Keratinocyte (primary cell): ENCODE measurements at regions not wholly inside any gene's neighbourhood (a gene's known extent, or its start where the extent isn't known, plus 50 kb on each side); places are given as distances from the start of the nearest gene placed in this dataset.

Experiments
- DNase-seq: peaks from one replicate; pipeline ENCODE4 v3.0.0-alpha.2; 2011; ENCODE audit warnings: low read depth, missing footprints, low spot score
- FAIRE-seq: peaks from 2 replicates; lab custom pipeline; 2011; peaks lifted over from hg19 to GRCh38; lab: Jason Lieb, UNC
- H2AFZ ChIP-seq: 2 replicates; pipeline ENCODE4 v1.6.0; 2012; ENCODE audit warnings: low read length, control low read depth, inconsistent platforms; ENCODE audit not compliant: control insufficient read depth
- H3K27ac ChIP-seq: 2 replicates; pipeline ENCODE4 v1.5.1; 2011; ENCODE audit warnings: low read length; ENCODE audit not compliant: control insufficient read depth, insufficient read depth
- H3K27me3 ChIP-seq: 3 replicates; pipeline ENCODE4 v1.6.0; 2011; ENCODE audit warnings: low read length; ENCODE audit not compliant: control insufficient read depth, insufficient read depth; ENCODE audit errors: extremely low read depth
- H3K36me3 ChIP-seq, 2 experiments: 2 replicates in 1 of 2; 3 replicates in 1 of 2; pipeline ENCODE4 v1.5.1; 2011; ENCODE audit warnings: low read length in 2 of 2, mild to moderate bottlenecking in 1 of 2; ENCODE audit not compliant: control insufficient read depth in 2 of 2, insufficient read depth in 2 of 2; ENCODE audit errors: extremely low read depth in 1 of 2
- H3K4me1 ChIP-seq: 3 replicates; pipeline ENCODE4 v1.5.1; 2011; ENCODE audit warnings: low read length; ENCODE audit not compliant: control insufficient read depth, insufficient read depth; ENCODE audit errors: extremely low read depth
- H3K4me2 ChIP-seq: 3 replicates; pipeline ENCODE4 v1.6.0; 2011; ENCODE audit warnings: low read depth, low read length; ENCODE audit not compliant: control insufficient read depth, insufficient read depth; ENCODE audit errors: extremely low read depth
- H3K4me3 ChIP-seq, 3 experiments: fragments of 200-600 bp in 1 of 3; sonication (generic) in 1 of 3; 2 replicates in 2 of 3; 3 replicates in 1 of 3; pipeline ENCODE4 v1.5.1; 2011 to 2016; ENCODE audit warnings: low read length in 3 of 3, mild to moderate bottlenecking in 3 of 3, control low read depth in 2 of 3, inconsistent platforms in 1 of 3, low read depth in 1 of 3, mixed read lengths in 1 of 3, mixed run types in 1 of 3, moderate library complexity in 1 of 3; ENCODE audit not compliant: control insufficient read depth in 2 of 3, insufficient read depth in 2 of 3; ENCODE audit errors: extremely low read depth in 1 of 3
- H3K79me2 ChIP-seq: 2 replicates; pipeline ENCODE4 v1.6.0; 2012; ENCODE audit warnings: low read length; ENCODE audit not compliant: control insufficient read depth, insufficient read depth
- H3K9ac ChIP-seq: 3 replicates; pipeline ENCODE4 v1.6.0; 2011; ENCODE audit warnings: low read length; ENCODE audit not compliant: control insufficient read depth, insufficient read depth; ENCODE audit errors: extremely low read depth
- H3K9me1 ChIP-seq: 3 replicates; pipeline ENCODE4 v1.6.0; 2011; ENCODE audit warnings: low read length; ENCODE audit not compliant: control insufficient read depth, insufficient read depth; ENCODE audit errors: extremely low read depth
- H3K9me3 ChIP-seq: 2 replicates; pipeline ENCODE4 v1.5.1; 2012; ENCODE audit warnings: low read depth, low read length; ENCODE audit not compliant: control insufficient read depth
- H4K20me1 ChIP-seq: 3 replicates; pipeline ENCODE4 v1.6.0; 2011; ENCODE audit warnings: low read length; ENCODE audit not compliant: control insufficient read depth, insufficient read depth; ENCODE audit errors: extremely low read depth
- EZH2 ChIP-seq: IDR thresholded peaks from one replicate; pipeline ENCODE4 v1.6.1; 2012; ENCODE audit warnings: inconsistent platforms, mild to moderate bottlenecking, low read length, moderate library complexity
- dilution Hi-C: fragments of 300-500 bp; cut with MboI; formaldehyde crosslinking; loops from one replicate; pipeline ENCODE4 v1.7.0; 2020; ENCODE audit warnings: low sequenced_read_pairs; ENCODE audit not compliant: extremely low pct_ligation_motif_present
- TF ChIP-seq, protein P1 (sequence below), 3 experiments: IDR thresholded peaks in 1 of 3; conservative IDR thresholded peaks in 1 of 3; optimal IDR thresholded peaks in 1 of 3; 2 replicates in 2 of 3; 3 replicates in 1 of 3; pipeline versions ENCODE3 to v1.5.1; 2011; ENCODE audit warnings: low read length in 3 of 3, mild to moderate bottlenecking in 3 of 3, moderate library complexity in 2 of 3, control low read depth in 1 of 3, inconsistent platforms in 1 of 3; ENCODE audit not compliant: insufficient read depth in 2 of 3; ENCODE audit errors: extremely low read depth in 1 of 3

DNA sequence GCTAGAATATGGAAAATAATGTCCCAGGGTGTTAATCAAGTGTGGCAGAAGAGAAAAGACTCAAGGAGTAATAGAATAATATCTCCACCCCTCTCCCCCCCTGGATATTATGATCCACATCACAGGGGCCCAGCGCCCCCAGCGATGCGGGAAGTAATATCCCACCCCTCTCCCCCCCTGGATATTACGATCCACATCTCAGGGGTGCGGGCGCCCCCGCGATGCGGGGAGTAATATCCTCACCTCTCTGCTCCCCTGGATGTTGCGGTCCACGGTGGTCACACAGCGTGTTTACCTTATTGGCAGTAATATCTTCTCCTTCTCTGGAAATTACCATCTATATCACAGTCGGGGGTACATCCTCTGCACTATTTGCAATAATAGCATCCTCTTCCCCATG lies 97.1 kb upstream of the OSBPL11 start:
- Histone ChIP-seq H3K36me3 (no peaks in the 10 kb centered on the region), H3K9me3 (no peaks in the 10 kb centered on the region), H3K4me1 (no peaks in the 10 kb centered on the region), H3K27me3 (no peaks in the 10 kb centered on the region), H3K79me2 (no peaks in the 10 kb centered on the region), H2AFZ (no peak overlapping the region), H3K4me3 (no peak overlapping the region), H4K20me1 (no peaks in the 10 kb centered on the region), H3K9me1 (no peaks in the 10 kb centered on the region), H3K9ac (no peak overlapping the region), H3K27ac (no peak overlapping the region), H3K4me2 (no peak overlapping the region)
- TF ChIP-seq, protein P1, sequence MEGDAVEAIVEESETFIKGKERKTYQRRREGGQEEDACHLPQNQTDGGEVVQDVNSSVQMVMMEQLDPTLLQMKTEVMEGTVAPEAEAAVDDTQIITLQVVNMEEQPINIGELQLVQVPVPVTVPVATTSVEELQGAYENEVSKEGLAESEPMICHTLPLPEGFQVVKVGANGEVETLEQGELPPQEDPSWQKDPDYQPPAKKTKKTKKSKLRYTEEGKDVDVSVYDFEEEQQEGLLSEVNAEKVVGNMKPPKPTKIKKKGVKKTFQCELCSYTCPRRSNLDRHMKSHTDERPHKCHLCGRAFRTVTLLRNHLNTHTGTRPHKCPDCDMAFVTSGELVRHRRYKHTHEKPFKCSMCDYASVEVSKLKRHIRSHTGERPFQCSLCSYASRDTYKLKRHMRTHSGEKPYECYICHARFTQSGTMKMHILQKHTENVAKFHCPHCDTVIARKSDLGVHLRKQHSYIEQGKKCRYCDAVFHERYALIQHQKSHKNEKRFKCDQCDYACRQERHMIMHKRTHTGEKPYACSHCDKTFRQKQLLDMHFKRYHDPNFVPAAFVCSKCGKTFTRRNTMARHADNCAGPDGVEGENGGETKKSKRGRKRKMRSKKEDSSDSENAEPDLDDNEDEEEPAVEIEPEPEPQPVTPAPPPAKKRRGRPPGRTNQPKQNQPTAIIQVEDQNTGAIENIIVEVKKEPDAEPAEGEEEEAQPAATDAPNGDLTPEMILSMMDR (optimal IDR thresholded peaks at IDR 0.05 in 1 of 3, IDR thresholded peaks at IDR 0.05 in 1 of 3, conservative IDR thresholded peaks at IDR 0.05 in 1 of 3; ENCODE audit: extremely low read depth in 1 of 3, insufficient read depth in 2 of 3, low read length in 3 of 3), result no peak
- no peak for TF ChIP-seq EZH2
- no peak for DNase-seq
- no peak for FAIRE-seq
- dilution Hi-C loops, result no loop called here

DNA sequence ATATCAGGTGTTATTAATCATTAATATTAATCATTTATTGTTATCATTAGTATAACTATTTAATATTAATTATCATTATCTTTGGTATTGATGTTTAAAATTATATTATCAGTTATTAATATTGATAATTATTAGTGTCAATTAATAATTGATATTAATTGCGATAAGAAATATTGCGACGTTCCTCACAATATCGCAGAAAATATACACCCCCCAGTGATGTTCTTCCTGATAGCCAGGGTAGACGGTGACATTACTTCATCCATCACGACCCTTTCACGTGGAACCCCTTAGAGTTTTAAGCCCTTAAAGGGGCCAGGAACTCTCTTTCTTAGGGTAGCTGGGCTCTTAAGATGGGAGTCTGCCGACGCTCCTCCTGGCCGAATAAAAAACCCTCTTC lies 98.6 kb upstream of the OSBPL11 start:
- Histone ChIP-seq H4K20me1 (no peaks in the 10 kb centered on the region), H3K36me3 (no peaks in the 10 kb centered on the region), H3K4me1 (no peaks in the 10 kb centered on the region), H3K27me3 (no peaks in the 10 kb centered on the region), H3K27ac (no peak overlapping the region), H3K9me1 (no peaks in the 10 kb centered on the region), H3K79me2 (no peaks in the 10 kb centered on the region), H3K9me3 (no peaks in the 10 kb centered on the region), H3K4me2 (no peak overlapping the region), H3K4me3 (no peak overlapping the region), H2AFZ (no peak overlapping the region), H3K9ac (no peak overlapping the region)
- DNase-seq (no peak), FAIRE-seq (no peak)
- no peak for TF ChIP-seq EZH2
- TF ChIP-seq, protein P1 (optimal IDR thresholded peaks at IDR 0.05 in 1 of 3, IDR thresholded peaks at IDR 0.05 in 1 of 3, conservative IDR thresholded peaks at IDR 0.05 in 1 of 3; ENCODE audit: extremely low read depth in 1 of 3, insufficient read depth in 2 of 3, low read length in 3 of 3), result no peak
- dilution Hi-C loops, result no loop called here
